Stimulated activated CD4-positive, alpha-beta T cell treated with anti-CD3 and anti-CD28 coated beads, Interleukin-4, amount 100 ng/mL, for 24 hours (primary cell): ENCODE measurements at regions not wholly inside any gene's neighbourhood (a gene's known extent, or its start where the extent isn't known, plus 50 kb on each side); places are given as distances from the start of the nearest gene placed in this dataset.

ENCODE experiments used
- DNase-seq: peaks from one replicate; pipeline ENCODE4 v3.0.0-alpha.2; 2020

- DNase-seq, result no peak
Observed at GRCh38 chrX:33465137-33465536, 253.8 kb upstream of the DMD start.

- DNase-seq, result no peak
Observed at GRCh38 chrX:33457102-33457501, 245.8 kb upstream of the DMD start.

- no peak for DNase-seq
Observed at GRCh38 chrX:33447285-33447684, 235.9 kb upstream of the DMD start.

- peak; percentile 5 for DNase-seq
Observed at GRCh38 chrX:33434256-33435092, 223.1 kb upstream of the DMD start.

- no peak for DNase-seq
Observed at GRCh38 chrX:33416273-33416805, 205.0 kb upstream of the DMD start.

- DNase-seq, result no peak
Observed at GRCh38 chrX:33415459-33415858, 204.1 kb upstream of the DMD start.

- DNase-seq, result no peak
Observed at GRCh38 chrX:33385546-33385945, 174.2 kb upstream of the DMD start.

GRCh38 chrX:33379839-33380238 lies 168.5 kb upstream of the DMD start:
- no peak for DNase-seq

GRCh38 chrX:33357606-33358005 lies 146.3 kb upstream of the DMD start:
- no peak for DNase-seq

GRCh38 chrX:33339219-33339618 lies 127.9 kb upstream of the DMD start:
- no peak for DNase-seq

GRCh38 chrX:33336783-33337182 lies 125.4 kb upstream of the DMD start:
- DNase-seq, result no peak

GRCh38 chrX:33333271-33333670 lies 121.9 kb upstream of the DMD start:
- no peak for DNase-seq

- DNase-seq, result no peak
Observed at GRCh38 chrX:33330798-33331197, 119.4 kb upstream of the DMD start.

- DNase-seq, result no peak
Observed at GRCh38 chrX:33324099-33324498, 112.8 kb upstream of the DMD start.

GRCh38 chrX:33307911-33308354 lies 96.6 kb upstream of the DMD start:
- DNase-seq, result no peak

- DNase-seq, result no peak
Observed at GRCh38 chrX:33298622-33299021, 87.3 kb upstream of the DMD start.

GRCh38 chrX:33285550-33285949 lies 74.2 kb upstream of the DMD start:
- no peak for DNase-seq

GRCh38 chrX:33277046-33277445 lies 65.7 kb upstream of the DMD start:
- DNase-seq, result no peak

- DNase-seq, result no peak
Observed at GRCh38 chrX:33273535-33273934, 62.2 kb upstream of the DMD start.

- DNase-seq, result no peak
Observed at GRCh38 chrX:33272986-33273385, 61.6 kb upstream of the DMD start.
